Thoracic aorta (tissue), 2 donors: ENCODE measurements at regions not wholly inside any gene's neighbourhood (a gene's known extent, or its start where the extent isn't known, plus 50 kb on each side); places are given as distances from the start of the nearest gene placed in this dataset.

Source experiments
- ATAC-seq: fragments of 150-250 bp; one replicate; pipeline ENCODE4 v1.8.0; 2017; ENCODE audit warnings: low read depth; ENCODE audit not compliant: insufficient number of reproducible peaks, low FRiP score
- DNase-seq: peaks from one replicate; pipeline ENCODE4 v3.0.0-alpha.2; 2020; ENCODE audit warnings: low spot score
- H3K27ac ChIP-seq, 2 donors: fragments of 200-600 bp; sonication (generic); 1 replicate in 1 of 2; 2 replicates in 1 of 2; pipeline ENCODE4 v1.5.1; 2016; ENCODE audit warnings: mild to moderate bottlenecking in 2 of 2, moderate library complexity in 2 of 2
- H3K27me3 ChIP-seq: fragments of 200-600 bp; sonication (generic); replicated peaks from 2 replicates; pipeline ENCODE4 v1.6.0; 2016; ENCODE audit warnings: mild to moderate bottlenecking; ENCODE audit not compliant: insufficient read depth
- H3K36me3 ChIP-seq: fragments of 200-600 bp; sonication (generic); one replicate; pipeline ENCODE4 v1.5.1; 2016
- H3K4me1 ChIP-seq, 2 donors: fragments of 200-600 bp; sonication (generic); 1 replicate in 1 of 2; 2 replicates in 1 of 2; pipeline versions ENCODE4 v1.5.1 to v1.6.0; 2016; ENCODE audit warnings: low read depth in 2 of 2, mild to moderate bottlenecking in 1 of 2; ENCODE audit not compliant: control insufficient read depth in 1 of 2
- H3K4me3 ChIP-seq: fragments of 200-600 bp; sonication (generic); 2 replicates; pipeline ENCODE4 v1.5.1; 2016; ENCODE audit warnings: mild to moderate bottlenecking
- H3K9me3 ChIP-seq: fragments of 200-600 bp; sonication (generic); 2 replicates; pipeline ENCODE4 v1.5.1; 2016
- TF ChIP-seq, protein P1 (sequence below): fragments of 200-600 bp; sonication (generic); IDR thresholded peaks from one replicate; pipeline ENCODE4 v1.5.1; 2019; ENCODE audit warnings: antibody characterized with exemption

DNA sequence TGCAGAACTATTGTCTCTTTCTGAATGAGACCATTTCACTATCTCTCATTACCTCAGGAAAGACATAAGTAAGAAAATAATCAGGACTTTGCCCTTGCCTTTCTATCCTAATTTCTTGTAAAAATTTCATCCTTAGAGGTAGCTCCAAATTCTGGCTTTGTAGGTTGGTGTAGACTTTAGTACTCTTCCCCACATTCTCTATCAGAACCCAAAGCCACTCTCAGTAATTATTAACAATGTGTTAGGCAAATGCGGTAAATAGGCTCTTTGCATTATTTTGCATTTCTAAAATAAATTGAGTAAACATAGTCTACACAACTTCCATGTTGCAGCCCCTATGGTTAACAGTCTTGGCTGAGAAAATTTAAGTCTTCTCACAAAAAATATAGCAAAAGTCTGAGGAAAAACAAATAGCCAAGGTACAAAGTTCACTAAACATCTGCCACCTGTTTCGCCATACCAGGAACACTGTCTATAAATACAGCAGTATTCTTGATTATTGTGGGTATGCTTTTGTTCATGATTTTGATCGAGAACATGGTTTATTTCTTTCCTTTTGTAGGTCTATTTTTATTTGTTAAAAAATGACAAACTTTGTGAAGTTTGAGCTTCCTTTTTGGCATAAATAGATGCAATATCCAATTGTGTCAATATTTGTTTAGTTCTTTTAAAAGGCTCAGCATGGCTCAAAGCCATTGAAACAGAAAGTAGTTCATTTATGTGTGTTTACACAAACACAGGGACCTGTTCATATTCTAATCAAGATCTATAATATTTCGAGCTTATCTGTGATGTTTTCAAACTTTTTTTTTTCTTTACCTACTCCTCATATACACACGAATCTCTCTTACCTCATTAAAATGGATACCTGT, 1061.5 kb downstream of the CNTNAP5 start:
- ATAC-seq (no peak), DNase-seq (no peak)
- H3K36me3 ChIP-seq = no peaks in the 10 kb centered on the region
- no peaks in the 10 kb centered on the region for H3K27me3 ChIP-seq
- no peak overlapping the region for H3K27ac ChIP-seq
- H3K9me3 ChIP-seq = no peaks in the 10 kb centered on the region
- no peaks in the 10 kb centered on the region for H3K4me1 ChIP-seq
- H3K4me3 ChIP-seq = no peak overlapping the region
- TF ChIP-seq, protein P1, sequence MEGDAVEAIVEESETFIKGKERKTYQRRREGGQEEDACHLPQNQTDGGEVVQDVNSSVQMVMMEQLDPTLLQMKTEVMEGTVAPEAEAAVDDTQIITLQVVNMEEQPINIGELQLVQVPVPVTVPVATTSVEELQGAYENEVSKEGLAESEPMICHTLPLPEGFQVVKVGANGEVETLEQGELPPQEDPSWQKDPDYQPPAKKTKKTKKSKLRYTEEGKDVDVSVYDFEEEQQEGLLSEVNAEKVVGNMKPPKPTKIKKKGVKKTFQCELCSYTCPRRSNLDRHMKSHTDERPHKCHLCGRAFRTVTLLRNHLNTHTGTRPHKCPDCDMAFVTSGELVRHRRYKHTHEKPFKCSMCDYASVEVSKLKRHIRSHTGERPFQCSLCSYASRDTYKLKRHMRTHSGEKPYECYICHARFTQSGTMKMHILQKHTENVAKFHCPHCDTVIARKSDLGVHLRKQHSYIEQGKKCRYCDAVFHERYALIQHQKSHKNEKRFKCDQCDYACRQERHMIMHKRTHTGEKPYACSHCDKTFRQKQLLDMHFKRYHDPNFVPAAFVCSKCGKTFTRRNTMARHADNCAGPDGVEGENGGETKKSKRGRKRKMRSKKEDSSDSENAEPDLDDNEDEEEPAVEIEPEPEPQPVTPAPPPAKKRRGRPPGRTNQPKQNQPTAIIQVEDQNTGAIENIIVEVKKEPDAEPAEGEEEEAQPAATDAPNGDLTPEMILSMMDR = no peak

DNA sequence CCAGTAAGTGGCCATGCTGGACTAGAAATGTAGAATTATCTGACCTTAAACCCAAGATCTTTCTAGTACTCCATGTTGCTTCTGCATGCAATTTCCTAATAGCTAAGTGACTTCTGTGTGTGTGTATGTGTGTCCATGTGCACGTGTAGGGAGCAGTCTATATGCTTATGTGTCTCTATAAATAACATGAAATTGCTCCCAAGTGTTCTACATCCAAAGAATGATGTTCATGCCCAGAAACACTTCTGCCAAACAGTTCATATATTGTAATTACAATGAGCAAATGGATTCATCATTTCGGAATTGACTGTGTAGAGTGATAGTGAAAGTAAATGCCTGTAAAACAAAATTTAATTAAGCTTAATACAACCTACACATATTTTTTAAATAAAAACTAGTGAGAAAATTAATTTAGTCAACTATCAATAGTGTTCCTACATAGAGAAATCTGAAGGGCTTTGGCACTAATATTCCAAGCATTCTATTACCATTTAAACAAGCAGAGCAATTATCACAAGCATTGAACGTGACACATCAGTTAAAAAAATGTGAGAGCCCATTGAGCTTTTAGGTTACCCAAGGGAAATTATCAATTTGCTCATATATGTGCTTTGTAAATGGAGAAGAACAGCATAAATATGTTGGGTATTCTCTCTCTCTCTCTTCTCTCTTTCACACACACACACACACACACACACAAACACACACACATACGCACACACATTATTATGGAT, 1067.4 kb downstream of the CNTNAP5 start:
- TF ChIP-seq, protein P1 = no peak
- H3K4me1 ChIP-seq = no peaks in the 10 kb centered on the region
- ATAC-seq = no peak

DNA sequence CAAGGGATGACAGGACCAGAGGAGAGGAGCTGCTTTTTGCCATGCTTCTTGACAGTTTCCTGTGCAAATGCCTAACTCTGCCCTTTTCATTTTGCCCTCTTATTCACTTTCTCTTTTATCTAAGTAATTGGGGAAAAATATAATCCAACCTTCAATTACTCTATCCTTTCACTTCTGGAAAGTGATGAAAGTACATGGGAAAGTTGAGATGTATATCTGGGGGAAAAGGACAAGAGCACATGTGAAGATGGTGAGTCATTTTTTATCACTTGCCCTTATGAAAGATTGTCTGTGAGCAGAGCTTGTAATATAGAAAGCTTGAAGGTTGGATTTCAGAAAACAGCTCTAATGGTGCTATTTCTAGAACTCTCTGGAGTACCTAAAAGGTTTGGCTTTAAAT, 1070.7 kb downstream of the CNTNAP5 start:
- DNase-seq (no peak), ATAC-seq (no peak)
- Histone ChIP-seq H3K36me3 (no peaks in the 10 kb centered on the region), H3K27me3 (no peaks in the 10 kb centered on the region), H3K4me3 (no peak overlapping the region), H3K27ac (no peak overlapping the region), H3K4me1 (no peaks in the 10 kb centered on the region), H3K9me3 (no peaks in the 10 kb centered on the region)
- TF ChIP-seq, protein P1 = no peak

More for the DNA sequence above, 1067.4 kb downstream of the CNTNAP5 start:
- Histone ChIP-seq H3K9me3 (no peaks in the 10 kb centered on the region), H3K27me3 (no peaks in the 10 kb centered on the region), H3K27ac (no peak overlapping the region), H3K36me3 (no peaks in the 10 kb centered on the region), H3K4me3 (no peak overlapping the region)
- no peak for DNase-seq

DNA sequence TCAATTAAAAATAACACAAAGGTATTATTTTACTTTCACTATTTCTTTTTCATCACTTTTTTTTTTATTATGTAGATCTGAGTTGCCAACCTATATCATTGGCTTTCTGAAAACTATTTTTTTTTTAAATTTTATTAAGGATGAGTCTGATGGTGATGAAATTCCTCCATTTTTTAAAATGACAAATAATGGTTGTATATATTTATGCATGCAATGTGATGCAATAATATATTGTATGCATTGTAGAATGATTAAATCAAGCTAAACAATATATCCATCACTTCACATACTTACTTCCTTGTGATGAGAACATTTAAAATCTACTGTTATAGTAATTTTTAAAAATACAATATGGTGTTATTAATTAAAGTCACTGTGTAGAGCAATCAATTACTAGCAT, 1081.6 kb downstream of the CNTNAP5 start:
- no peak overlapping the region for H3K4me3 ChIP-seq
- DNase-seq (no peak), ATAC-seq (no peak)
- TF ChIP-seq, protein P1 = no peak
- no peaks in the 10 kb centered on the region for H3K36me3 ChIP-seq
- no peak overlapping the region for H3K27ac ChIP-seq
- H3K27me3 ChIP-seq = no peaks in the 10 kb centered on the region
- no peaks in the 10 kb centered on the region for H3K4me1 ChIP-seq
- H3K9me3 ChIP-seq = no peaks in the 10 kb centered on the region

DNA sequence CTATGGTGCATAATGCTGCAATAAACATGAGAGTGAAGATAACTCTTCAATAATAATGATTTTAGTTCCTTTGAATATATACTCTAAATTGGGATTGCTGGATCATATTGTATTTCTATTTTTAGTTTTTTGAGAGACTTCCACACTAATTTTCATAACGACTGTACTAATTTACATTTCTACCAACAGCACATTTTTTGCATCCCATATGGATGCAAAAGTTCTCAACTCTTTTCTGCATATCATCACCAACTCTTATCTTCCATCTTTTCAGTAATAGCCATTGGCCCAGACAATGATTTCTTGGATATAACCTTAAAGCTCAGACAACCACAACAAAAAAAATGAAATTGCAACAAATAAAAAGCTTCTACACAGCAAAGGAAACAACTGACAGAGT, 1082.4 kb downstream of the CNTNAP5 start:
- Histone ChIP-seq H3K27me3 (no peaks in the 10 kb centered on the region), H3K27ac (no peak overlapping the region), H3K4me3 (no peak overlapping the region), H3K9me3 (no peaks in the 10 kb centered on the region), H3K4me1 (no peaks in the 10 kb centered on the region), H3K36me3 (no peaks in the 10 kb centered on the region)
- DNase-seq = no peak
- TF ChIP-seq, protein P1 = no peak
- no peak for ATAC-seq
